MM.1S (cell line): ENCODE measurements at regions not wholly inside any gene's neighbourhood (a gene's known extent, or its start where the extent isn't known, plus 50 kb on each side); places are given as distances from the start of the nearest gene placed in this dataset.

Experiments used
- EZH2 ChIP-seq: fragments of 300-600 bp; sonication (generic); optimal IDR thresholded peaks from 2 replicates; pipeline ENCODE3; 2017; ENCODE audit warnings: low read depth, mild to moderate bottlenecking, antibody characterized with exemption, low read length, mixed read lengths
- EZH2phosphoT487 ChIP-seq: fragments of 300-600 bp; sonication (generic); IDR thresholded peaks from 2 replicates; pipeline ENCODE4 v1.6.1; 2018; ENCODE audit warnings: antibody characterized with exemption, low read length

GRCh38 chr4:153081006-153081580, 123.2 kb upstream of the TRIM2 start:
- TF ChIP-seq EZH2 (no peak), EZH2phosphoT487 (no peak)
